ENCODE measurements at regions not wholly inside any gene's neighbourhood (a gene's known extent, or its start where the extent isn't known, plus 50 kb on each side); places are given as distances from the start of the nearest gene placed in this dataset.

GRCh38 chr9:86511614-86512360 lies 157.6 kb upstream of the TUT7 start:
- no peak for TF ChIP-seq TEAD4 (IDR thresholded peaks at IDR 0.05; ENCODE audit: low read length)
- TF ChIP-seq TEAD4 (CRISPR knock-in tag; IDR thresholded peaks at IDR 0.05; ENCODE audit: borderline replicate concordance): no peak
- TF ChIP-seq POLR2A (conservative IDR thresholded peaks at IDR 0.05): no peak
- no peak for TF ChIP-seq KLF1 (tag; IDR thresholded peaks at IDR 0.05)
- TF ChIP-seq ELF4 (CRISPR knock-in tag; IDR thresholded peaks at IDR 0.05): no peak
- no peak for TF ChIP-seq ZNF830 (CRISPR knock-in tag; IDR thresholded peaks at IDR 0.05)
- TF ChIP-seq, protein P1, sequence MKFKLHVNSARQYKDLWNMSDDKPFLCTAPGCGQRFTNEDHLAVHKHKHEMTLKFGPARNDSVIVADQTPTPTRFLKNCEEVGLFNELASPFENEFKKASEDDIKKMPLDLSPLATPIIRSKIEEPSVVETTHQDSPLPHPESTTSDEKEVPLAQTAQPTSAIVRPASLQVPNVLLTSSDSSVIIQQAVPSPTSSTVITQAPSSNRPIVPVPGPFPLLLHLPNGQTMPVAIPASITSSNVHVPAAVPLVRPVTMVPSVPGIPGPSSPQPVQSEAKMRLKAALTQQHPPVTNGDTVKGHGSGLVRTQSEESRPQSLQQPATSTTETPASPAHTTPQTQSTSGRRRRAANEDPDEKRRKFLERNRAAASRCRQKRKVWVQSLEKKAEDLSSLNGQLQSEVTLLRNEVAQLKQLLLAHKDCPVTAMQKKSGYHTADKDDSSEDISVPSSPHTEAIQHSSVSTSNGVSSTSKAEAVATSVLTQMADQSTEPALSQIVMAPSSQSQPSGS (CRISPR knock-in tag; IDR thresholded peaks at IDR 0.05): no peak

Data from K562 (cell line).